NB4 (cell line): ENCODE measurements at regions not wholly inside any gene's neighbourhood (a gene's known extent, or its start where the extent isn't known, plus 50 kb on each side); places are given as distances from the start of the nearest gene placed in this dataset.

Source experiments
- DNase-seq: peaks from one replicate; pipeline ENCODE4 v3.0.0; 2010; ENCODE audit warnings: low read depth
- H3K4me3 ChIP-seq: one replicate; pipeline ENCODE4 v1.5.1; 2011; ENCODE audit warnings: mild to moderate bottlenecking, low read depth, low read length, moderate library complexity
- MYC ChIP-seq: IDR thresholded peaks from 2 replicates; pipeline ENCODE4 v1.6.1; 2011; ENCODE audit warnings: low read depth, low read length
- POLR2A ChIP-seq: IDR thresholded peaks from 2 replicates; pipeline ENCODE4 v1.6.1; 2011; ENCODE audit warnings: mild to moderate bottlenecking; ENCODE audit not compliant: insufficient read length; ENCODE audit errors: extremely low read depth
- TF ChIP-seq, protein P1 (sequence below): IDR thresholded peaks from one replicate; pipeline ENCODE4 v1.5.1; 2012; ENCODE audit warnings: low read depth, low read length
- TF ChIP-seq, protein P2 (sequence below): IDR thresholded peaks from 2 replicates; pipeline ENCODE4 v1.6.1; 2011; ENCODE audit warnings: low read depth, low read length

DNA sequence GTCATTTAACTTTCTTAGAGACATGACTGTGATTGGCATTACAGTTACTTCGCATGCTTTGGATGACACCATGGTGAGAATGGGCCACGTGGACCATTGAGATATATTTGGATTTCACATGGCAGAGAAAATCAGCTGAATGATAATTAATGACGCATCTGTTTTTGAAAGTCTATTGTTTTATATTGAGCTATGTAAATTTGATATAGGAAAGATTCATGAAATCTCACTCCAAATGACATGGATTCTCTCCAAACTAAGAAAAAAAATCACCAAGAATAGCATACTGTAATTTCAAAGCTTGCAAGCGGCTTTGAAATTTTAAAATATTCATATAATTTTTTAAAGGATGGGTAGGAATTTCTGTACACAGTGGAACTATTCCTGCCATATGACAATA lies 163.7 kb downstream of the SH3BP4 start:
- no peak overlapping the region for H3K4me3 ChIP-seq
- DNase-seq = no peak
- TF ChIP-seq POLR2A (no peak), MYC (no peak)
- TF ChIP-seq, protein P1, sequence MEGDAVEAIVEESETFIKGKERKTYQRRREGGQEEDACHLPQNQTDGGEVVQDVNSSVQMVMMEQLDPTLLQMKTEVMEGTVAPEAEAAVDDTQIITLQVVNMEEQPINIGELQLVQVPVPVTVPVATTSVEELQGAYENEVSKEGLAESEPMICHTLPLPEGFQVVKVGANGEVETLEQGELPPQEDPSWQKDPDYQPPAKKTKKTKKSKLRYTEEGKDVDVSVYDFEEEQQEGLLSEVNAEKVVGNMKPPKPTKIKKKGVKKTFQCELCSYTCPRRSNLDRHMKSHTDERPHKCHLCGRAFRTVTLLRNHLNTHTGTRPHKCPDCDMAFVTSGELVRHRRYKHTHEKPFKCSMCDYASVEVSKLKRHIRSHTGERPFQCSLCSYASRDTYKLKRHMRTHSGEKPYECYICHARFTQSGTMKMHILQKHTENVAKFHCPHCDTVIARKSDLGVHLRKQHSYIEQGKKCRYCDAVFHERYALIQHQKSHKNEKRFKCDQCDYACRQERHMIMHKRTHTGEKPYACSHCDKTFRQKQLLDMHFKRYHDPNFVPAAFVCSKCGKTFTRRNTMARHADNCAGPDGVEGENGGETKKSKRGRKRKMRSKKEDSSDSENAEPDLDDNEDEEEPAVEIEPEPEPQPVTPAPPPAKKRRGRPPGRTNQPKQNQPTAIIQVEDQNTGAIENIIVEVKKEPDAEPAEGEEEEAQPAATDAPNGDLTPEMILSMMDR = no peak
- TF ChIP-seq, protein P2, sequence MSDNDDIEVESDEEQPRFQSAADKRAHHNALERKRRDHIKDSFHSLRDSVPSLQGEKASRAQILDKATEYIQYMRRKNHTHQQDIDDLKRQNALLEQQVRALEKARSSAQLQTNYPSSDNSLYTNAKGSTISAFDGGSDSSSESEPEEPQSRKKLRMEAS = no peak

DNA sequence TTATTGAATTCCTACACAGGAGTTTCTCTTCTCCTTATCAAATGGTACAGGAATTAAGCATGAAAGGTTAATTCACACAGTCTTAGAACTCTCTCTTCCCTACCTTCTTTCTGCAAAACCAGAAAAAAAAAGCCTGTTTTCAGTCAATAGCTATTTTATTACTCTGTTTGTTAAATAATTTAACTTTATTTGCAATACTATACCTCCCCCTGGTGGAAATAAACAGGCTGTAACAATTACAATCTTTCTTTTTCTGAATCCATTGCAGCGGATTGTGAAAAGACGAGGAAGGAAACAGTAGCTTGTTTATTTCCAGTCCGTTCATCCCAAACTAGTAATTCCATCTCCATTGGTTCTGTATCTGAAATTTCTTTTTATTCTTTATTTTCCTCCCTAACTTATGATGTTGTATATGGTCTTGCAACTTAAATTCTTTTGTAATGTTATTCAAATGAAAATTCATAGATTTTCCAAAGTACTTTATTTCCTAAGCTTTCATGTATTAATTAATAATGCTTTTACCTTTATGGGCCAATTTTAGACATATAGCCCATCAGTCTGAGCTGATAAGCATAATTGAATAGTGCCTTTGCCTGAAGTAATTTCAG lies 165.2 kb downstream of the SH3BP4 start:
- peak; percentile 39 for DNase-seq
- H3K4me3 ChIP-seq = no peak overlapping the region
- TF ChIP-seq, protein P2 = no peak
- TF ChIP-seq, protein P1 = peak; percentile 33
- TF ChIP-seq POLR2A = no peak
- no peak for TF ChIP-seq MYC

DNA sequence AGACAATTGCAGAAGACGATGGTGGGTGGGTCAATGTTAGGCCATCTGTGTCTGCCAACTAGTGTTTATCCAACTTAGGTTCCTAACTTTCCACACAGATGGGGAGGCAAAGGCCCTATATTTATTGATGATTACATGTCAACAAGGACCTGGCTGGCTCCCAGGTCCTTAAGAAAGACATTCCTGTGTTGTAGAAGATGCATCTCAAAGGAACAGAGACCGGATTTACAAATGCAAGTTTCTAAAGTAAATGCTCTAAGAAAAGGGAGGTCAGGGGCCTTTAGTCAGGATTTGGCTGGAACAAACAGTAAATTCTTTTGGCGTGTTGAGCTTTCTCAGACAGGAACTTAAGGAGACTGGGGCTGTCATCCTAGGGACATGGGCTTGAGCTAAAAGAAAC lies 175.0 kb downstream of the SH3BP4 start:
- no peak for DNase-seq
- no peak overlapping the region for H3K4me3 ChIP-seq
- TF ChIP-seq, protein P1 = no peak
- TF ChIP-seq, protein P2 = no peak
- TF ChIP-seq MYC (no peak), POLR2A (no peak)

DNA sequence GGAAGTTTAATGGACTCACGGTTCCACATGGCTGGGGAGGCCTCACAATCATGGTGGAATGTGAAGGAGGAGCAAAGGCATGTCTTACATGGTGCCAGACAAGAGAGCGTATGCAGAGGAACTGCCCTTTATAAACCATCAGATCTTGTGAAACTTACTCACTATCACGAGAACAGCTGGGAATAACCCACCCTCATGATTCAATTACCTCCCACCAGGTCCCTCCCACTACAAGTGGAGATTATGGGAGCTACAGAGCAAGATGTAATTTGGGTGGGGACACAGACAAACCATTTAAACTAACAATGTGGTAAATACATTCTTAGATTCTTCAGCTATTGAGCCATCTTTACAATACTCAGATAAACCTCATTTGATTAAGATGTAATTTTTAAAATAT lies 176.1 kb downstream of the SH3BP4 start:
- DNase-seq = no peak
- H3K4me3 ChIP-seq = no peak overlapping the region
- TF ChIP-seq POLR2A (no peak), MYC (no peak)
- TF ChIP-seq, protein P1 = no peak
- TF ChIP-seq, protein P2 = no peak

DNA sequence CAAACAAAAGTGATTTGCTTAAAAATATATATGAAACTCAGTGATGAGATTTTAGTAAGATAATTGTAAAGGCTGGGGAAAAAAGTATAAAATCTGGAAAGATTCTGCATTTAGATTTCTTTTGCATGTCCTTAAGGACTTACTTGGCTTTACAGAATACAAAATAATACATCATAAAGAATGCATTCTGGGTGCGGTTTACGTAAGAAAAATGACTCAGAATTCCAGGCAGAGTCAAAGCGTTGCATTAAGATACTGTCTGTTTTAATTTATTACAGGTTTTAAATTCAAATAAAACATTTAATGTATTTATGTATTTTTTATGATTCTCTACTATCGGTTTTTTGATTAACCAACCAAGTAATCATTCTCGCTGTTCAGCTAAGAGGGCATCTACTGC lies 178.0 kb downstream of the SH3BP4 start:
- no peak for DNase-seq
- no peak overlapping the region for H3K4me3 ChIP-seq
- TF ChIP-seq, protein P1 = no peak
- no peak for TF ChIP-seq POLR2A
- TF ChIP-seq, protein P2 = no peak
- no peak for TF ChIP-seq MYC
